ENCODE measurements at regions not wholly inside any gene's neighbourhood (a gene's known extent, or its start where the extent isn't known, plus 50 kb on each side); places are given as distances from the start of the nearest gene placed in this dataset.

DNA sequence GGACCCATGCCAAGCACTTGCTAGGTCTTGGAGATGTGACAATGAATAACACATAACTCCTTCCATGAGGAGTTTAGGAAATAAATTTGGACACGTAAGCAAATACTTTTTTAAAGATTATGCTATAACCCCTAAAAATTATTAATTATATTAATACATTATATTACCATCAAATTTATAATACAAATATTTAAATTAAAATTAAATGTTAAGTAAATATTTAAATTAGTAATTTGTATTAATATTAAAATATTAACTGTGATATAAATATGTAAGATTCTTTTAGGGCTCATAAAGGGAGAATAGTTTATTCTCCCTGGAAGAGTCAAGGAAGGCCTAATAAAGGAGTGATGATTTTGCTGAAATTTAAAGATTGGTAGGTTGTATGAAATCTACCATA, 121.1 kb downstream of the RAP2A start:
- TF ChIP-seq FOXA1 (IDR thresholded peaks at IDR 0.05): no peak
- no peak for TF ChIP-seq ELF4 (IDR thresholded peaks at IDR 0.05)
- TF ChIP-seq LEF1 (IDR thresholded peaks at IDR 0.05; ENCODE audit: borderline replicate concordance): no peak
- no peak for TF ChIP-seq BHLHE40 (IDR thresholded peaks at IDR 0.05; ENCODE audit: borderline replicate concordance)
- TF ChIP-seq HDGF (IDR thresholded peaks at IDR 0.05; ENCODE audit: borderline replicate concordance): no peak
- no peak for TF ChIP-seq ARNT (IDR thresholded peaks at IDR 0.05)
- TF ChIP-seq SP1 (IDR thresholded peaks at IDR 0.05): no peak
- no peak for TF ChIP-seq CTBP1 (IDR thresholded peaks at IDR 0.05; ENCODE audit: borderline replicate concordance)
- no peak for TF ChIP-seq TARDBP (IDR thresholded peaks at IDR 0.05)
- no peak for TF ChIP-seq NFRKB (IDR thresholded peaks at IDR 0.05)
